ENCODE measurements at regions not wholly inside any gene's neighbourhood (a gene's known extent, or its start where the extent isn't known, plus 50 kb on each side); places are given as distances from the start of the nearest gene placed in this dataset.

- no peak for TF ChIP-seq CTCF (IDR thresholded peaks at IDR 0.05; ENCODE audit: insufficient read depth, low read length, poor library complexity, severe bottlenecking)
- TF ChIP-seq EZH2phosphoT487 (conservative IDR thresholded peaks at IDR 0.05; ENCODE audit: low read length), result no peak
Measured at GRCh38 chr13:65032825-65033224, 2197.3 kb downstream of the PCDH9 start.

Data from SU-DHL-6 (cell line).